Left ventricle myocardium inferior (tissue), 1 donor: ENCODE measurements at regions not wholly inside any gene's neighbourhood (a gene's known extent, or its start where the extent isn't known, plus 50 kb on each side); places are given as distances from the start of the nearest gene placed in this dataset.

ENCODE experiments used
- DNase-seq: peaks from one replicate; pipeline ENCODE4 v3.0.0-alpha.2; 2020
- H3K27ac ChIP-seq: fragments of 200-600 bp; replicated peaks from 2 replicates; pipeline ENCODE4 v1.8.0; 2021
- H3K27me3 ChIP-seq: fragments of 200-600 bp; 2 replicates; pipeline ENCODE4 v1.8.0; 2021; ENCODE audit warnings: low read depth
- H3K36me3 ChIP-seq: fragments of 200-600 bp; 2 replicates; pipeline ENCODE4 v1.8.0; 2021
- H3K4me1 ChIP-seq: fragments of 200-600 bp; 2 replicates; pipeline ENCODE4 v1.8.0; 2021
- H3K4me3 ChIP-seq: fragments of 200-600 bp; 2 replicates; pipeline ENCODE4 v1.8.0; 2021; ENCODE audit warnings: mild to moderate bottlenecking, moderate library complexity
- H3K9me3 ChIP-seq: fragments of 200-600 bp; replicated peaks from 2 replicates; pipeline ENCODE4 v1.8.0; 2021
- intact Hi-C: fragments of 100-400 bp; cut with micrococcal nuclease; formaldehyde crosslinking; loops from one replicate; pipeline ENCODE4 v1.11.0; 2022
- TF ChIP-seq, protein P1 (sequence below): fragments of 200-600 bp; IDR thresholded peaks from 2 replicates; pipeline ENCODE4 v1.8.0; 2021; ENCODE audit warnings: antibody characterized with exemption, mild to moderate bottlenecking, borderline replicate concordance
- donor health status: DM: no; HTN: yes; CAD: no; lungs with severe emphysema.

DNA sequence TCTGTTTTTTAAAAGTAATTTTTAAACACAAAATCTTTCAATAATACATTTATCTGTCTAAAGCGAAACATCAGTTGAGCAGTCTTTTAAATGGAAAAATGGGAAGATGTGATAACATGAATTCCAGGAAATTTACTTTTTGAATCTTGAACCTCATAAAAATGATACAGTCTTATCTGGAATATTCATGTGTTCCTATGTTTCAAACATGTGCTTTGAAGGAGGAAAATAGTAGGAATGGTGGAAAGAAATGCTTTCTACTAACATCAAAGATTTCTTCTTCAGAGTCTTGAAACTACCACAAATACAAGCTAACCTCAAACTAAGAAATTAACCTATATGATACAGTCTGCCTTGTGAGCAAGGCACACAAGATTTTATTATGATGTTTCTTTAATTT, 317.5 kb upstream of the SEMA3A start:
- intact Hi-C loops = no loop called here
- H3K4me3 ChIP-seq = no peak overlapping the region
- TF ChIP-seq, protein P1, sequence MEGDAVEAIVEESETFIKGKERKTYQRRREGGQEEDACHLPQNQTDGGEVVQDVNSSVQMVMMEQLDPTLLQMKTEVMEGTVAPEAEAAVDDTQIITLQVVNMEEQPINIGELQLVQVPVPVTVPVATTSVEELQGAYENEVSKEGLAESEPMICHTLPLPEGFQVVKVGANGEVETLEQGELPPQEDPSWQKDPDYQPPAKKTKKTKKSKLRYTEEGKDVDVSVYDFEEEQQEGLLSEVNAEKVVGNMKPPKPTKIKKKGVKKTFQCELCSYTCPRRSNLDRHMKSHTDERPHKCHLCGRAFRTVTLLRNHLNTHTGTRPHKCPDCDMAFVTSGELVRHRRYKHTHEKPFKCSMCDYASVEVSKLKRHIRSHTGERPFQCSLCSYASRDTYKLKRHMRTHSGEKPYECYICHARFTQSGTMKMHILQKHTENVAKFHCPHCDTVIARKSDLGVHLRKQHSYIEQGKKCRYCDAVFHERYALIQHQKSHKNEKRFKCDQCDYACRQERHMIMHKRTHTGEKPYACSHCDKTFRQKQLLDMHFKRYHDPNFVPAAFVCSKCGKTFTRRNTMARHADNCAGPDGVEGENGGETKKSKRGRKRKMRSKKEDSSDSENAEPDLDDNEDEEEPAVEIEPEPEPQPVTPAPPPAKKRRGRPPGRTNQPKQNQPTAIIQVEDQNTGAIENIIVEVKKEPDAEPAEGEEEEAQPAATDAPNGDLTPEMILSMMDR = no peak
- H3K4me1 ChIP-seq = no peaks in the 10 kb centered on the region
- no peaks in the 10 kb centered on the region for H3K27me3 ChIP-seq
- no peak for DNase-seq
- no peaks in the 10 kb centered on the region for H3K9me3 ChIP-seq
- H3K27ac ChIP-seq = no peak overlapping the region
- H3K36me3 ChIP-seq = no peaks in the 10 kb centered on the region

DNA sequence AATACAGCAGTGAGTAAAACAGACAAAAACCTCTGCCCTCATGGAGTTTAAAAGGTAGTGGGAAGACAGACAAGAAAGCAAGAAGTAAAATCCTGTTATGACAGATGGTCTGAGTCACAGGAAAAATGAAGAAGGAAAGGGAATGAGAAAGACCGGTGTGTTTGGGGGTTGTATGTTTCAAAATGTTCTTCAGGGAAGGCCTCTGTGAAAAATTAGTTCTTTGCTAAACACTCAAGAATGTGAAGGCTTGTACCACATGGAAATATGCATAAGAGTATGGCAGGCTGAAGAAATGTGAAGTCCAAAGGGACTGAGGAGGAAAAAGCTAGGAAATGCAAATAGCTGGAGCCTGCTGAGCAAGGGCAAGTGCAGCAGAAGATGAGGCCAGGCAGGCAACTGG, 315.9 kb upstream of the SEMA3A start:
- Histone ChIP-seq H3K36me3 (no peaks in the 10 kb centered on the region), H3K9me3 (no peaks in the 10 kb centered on the region), H3K4me3 (no peak overlapping the region), H3K27ac (no peak overlapping the region), H3K4me1 (no peaks in the 10 kb centered on the region), H3K27me3 (no peaks in the 10 kb centered on the region)
- TF ChIP-seq, protein P1 = no peak
- DNase-seq = no peak
- intact Hi-C loops = no loop called here

DNA sequence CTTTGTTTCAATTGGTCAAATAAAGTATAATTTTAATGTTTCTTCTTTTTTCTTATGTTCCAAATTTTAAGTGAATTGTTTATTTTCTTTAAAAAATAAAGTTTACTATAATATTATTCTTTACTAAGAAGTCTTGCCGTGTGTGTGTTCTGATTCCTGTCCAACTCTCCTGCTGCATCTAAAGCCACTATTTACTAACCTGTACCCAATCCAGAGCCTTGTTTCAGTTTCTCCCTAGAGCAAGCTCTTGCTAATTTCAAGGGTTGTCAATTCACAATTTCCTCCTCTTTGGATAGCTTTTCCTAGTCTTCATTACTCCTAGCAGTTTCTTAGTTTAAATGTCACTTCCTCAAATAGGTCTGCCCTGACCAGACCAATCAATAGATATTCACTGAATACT, 314.9 kb upstream of the SEMA3A start:
- H3K36me3 ChIP-seq = no peaks in the 10 kb centered on the region
- intact Hi-C loops = no loop called here
- no peaks in the 10 kb centered on the region for H3K27me3 ChIP-seq
- TF ChIP-seq, protein P1 = no peak
- H3K4me3 ChIP-seq = no peak overlapping the region
- no peaks in the 10 kb centered on the region for H3K4me1 ChIP-seq
- no peaks in the 10 kb centered on the region for H3K9me3 ChIP-seq
- DNase-seq = no peak
- no peak overlapping the region for H3K27ac ChIP-seq

DNA sequence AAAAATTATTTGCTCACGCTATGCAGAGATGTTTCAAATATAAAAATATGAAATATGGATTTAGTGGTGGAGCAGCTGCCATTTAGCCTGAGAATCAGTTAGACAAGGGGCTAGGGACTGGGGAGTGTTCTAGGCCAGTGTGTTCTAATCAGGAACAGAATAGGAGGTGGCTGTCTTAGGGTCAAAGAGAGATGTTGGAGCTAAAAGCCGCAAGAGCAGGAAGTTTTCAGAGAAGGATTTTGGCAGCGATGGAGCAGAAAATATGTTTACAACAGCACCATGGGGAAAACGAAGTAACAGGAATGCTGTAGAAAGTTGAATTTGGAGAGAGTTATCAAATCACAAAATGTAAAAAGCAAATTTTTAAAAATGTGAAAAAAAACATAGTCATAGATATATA, 314.0 kb upstream of the SEMA3A start:
- Histone ChIP-seq H3K27ac (no peak overlapping the region), H3K4me3 (no peak overlapping the region), H3K9me3 (no peaks in the 10 kb centered on the region), H3K27me3 (no peaks in the 10 kb centered on the region), H3K36me3 (no peaks in the 10 kb centered on the region), H3K4me1 (no peaks in the 10 kb centered on the region)
- DNase-seq = no peak
- intact Hi-C loops = no loop called here
- TF ChIP-seq, protein P1 = no peak

DNA sequence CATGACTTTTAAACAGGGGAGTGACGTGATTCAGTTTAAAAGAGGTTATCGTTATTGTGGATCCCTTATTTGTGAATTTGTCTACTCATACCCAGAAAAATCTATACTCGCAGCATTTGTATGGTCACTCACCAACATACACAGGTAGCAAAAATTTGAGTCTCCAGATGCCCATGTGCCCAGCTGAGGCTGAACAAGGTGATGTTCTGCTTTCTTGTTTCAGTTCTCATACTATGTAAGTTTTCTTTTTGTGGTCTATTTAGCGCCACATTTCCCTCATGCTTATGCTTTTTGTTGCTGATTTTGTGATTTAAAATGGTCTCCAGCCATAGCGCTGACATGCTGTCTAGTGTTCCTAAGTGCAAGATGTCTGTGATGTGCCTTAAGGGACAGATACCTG, 312.9 kb upstream of the SEMA3A start:
- TF ChIP-seq, protein P1 = no peak
- Histone ChIP-seq H3K4me3 (no peak overlapping the region), H3K27ac (no peak overlapping the region), H3K27me3 (no peaks in the 10 kb centered on the region), H3K4me1 (no peaks in the 10 kb centered on the region), H3K36me3 (no peaks in the 10 kb centered on the region), H3K9me3 (no peaks in the 10 kb centered on the region)
- intact Hi-C loops = no loop called here
- no peak for DNase-seq

DNA sequence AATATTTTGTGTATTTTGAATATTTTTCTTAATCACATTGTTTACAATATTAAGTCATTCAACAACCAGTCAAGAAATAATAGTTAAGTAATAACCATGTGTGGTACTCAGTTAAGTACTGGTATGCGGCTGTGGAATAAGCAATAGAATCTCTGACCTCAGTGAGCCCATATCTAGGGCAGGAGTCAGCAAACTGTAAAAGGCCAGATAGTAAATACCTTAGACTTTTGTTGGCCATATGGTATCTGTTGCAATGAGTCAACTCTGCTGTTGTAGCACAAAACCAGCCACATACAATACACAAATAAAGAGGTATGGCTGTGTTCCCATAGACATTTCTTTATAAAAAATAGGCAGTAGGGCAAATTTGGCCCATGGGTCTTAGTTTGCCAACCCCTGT, 311.6 kb upstream of the SEMA3A start:
- TF ChIP-seq, protein P1 = no peak
- Histone ChIP-seq H3K4me1 (no peaks in the 10 kb centered on the region), H3K27me3 (no peaks in the 10 kb centered on the region), H3K36me3 (no peaks in the 10 kb centered on the region), H3K9me3 (no peaks in the 10 kb centered on the region), H3K27ac (no peak overlapping the region), H3K4me3 (no peak overlapping the region)
- intact Hi-C loops = no loop called here
- DNase-seq = no peak
